A673 (cell line): ENCODE measurements at regions not wholly inside any gene's neighbourhood (a gene's known extent, or its start where the extent isn't known, plus 50 kb on each side); places are given as distances from the start of the nearest gene placed in this dataset.
"Not testable (repeated sequence)": the region's sequence is repeated elsewhere in the genome, so short reads cannot be mapped to it uniquely, and the experiment has no call there.

Experiments used
- BruUV-seq: library from RNA; stranded (reverse); fragments of 400-500 nt; replicated peaks from 2 replicates; lab custom pipeline; 2021; lab: Mats Ljungman, UMichigan
- CTCF ChIA-PET: fragments of 300-600 bp; sonication (Branson Sonifier 250); formaldehyde crosslinking; loops from one replicate; lab custom pipeline; 2022; ENCODE audit warnings: antibody characterized with exemption; lab: Charles Lee
- POLR2A ChIA-PET: fragments of 300-600 bp; sonication (Branson Sonifier 250); formaldehyde crosslinking; loops from one replicate; lab custom pipeline; 2022; ENCODE audit warnings: antibody characterized with exemption; ENCODE audit not compliant: low non-redundant PET; lab: Charles Lee
- DNase-seq: peaks from one replicate; pipeline ENCODE4 v3.0.0-alpha.2; 2015; ENCODE audit warnings: low spot score
- H3K27ac ChIP-seq: fragments of 200-600 bp; sonication (generic); 2 replicates; pipeline ENCODE4 v1.5.1; 2016; ENCODE audit warnings: mixed run types, low read depth, mild to moderate bottlenecking, mixed read lengths, antibody characterized with exemption, low read length; ENCODE audit not compliant: poor library complexity, severe bottlenecking
- H3K27me3 ChIP-seq: fragments of 200-600 bp; sonication (generic); replicated peaks from 2 replicates; pipeline ENCODE4 v1.6.1; 2017; ENCODE audit warnings: mixed run types, low read depth, mild to moderate bottlenecking, mixed read lengths, antibody characterized with exemption, low read length; ENCODE audit not compliant: insufficient read depth, poor library complexity
- H3K36me3 ChIP-seq: fragments of 200-600 bp; sonication (generic); 2 replicates; pipeline ENCODE4 v1.6.1; 2016; ENCODE audit warnings: mixed run types, mild to moderate bottlenecking, mixed read lengths, antibody characterized with exemption, low read length; ENCODE audit not compliant: insufficient read depth, poor library complexity, severe bottlenecking
- H3K4me1 ChIP-seq: fragments of 200-600 bp; sonication (generic); 2 replicates; pipeline ENCODE4 v1.6.1; 2017; ENCODE audit warnings: mixed run types, mild to moderate bottlenecking, mixed read lengths, antibody characterized with exemption, low read length; ENCODE audit not compliant: insufficient read depth, poor library complexity, severe bottlenecking
- H3K4me3 ChIP-seq: fragments of 200-600 bp; sonication (generic); 2 replicates; pipeline ENCODE4 v1.5.1; 2016; ENCODE audit warnings: low read depth, mixed run types, mild to moderate bottlenecking, mixed read lengths, low read length; ENCODE audit not compliant: poor library complexity, severe bottlenecking
- H3K9me3 ChIP-seq: fragments of 200-600 bp; sonication (generic); 2 replicates; pipeline ENCODE4 v1.6.1; 2016; ENCODE audit warnings: mixed run types, low read depth, mild to moderate bottlenecking, mixed read lengths, antibody characterized with exemption, low read length; ENCODE audit not compliant: poor library complexity, severe bottlenecking
- EZH2 ChIP-seq: fragments of 200-600 bp; sonication (generic); IDR thresholded peaks from 2 replicates; pipeline ENCODE4 v1.6.1; 2017; ENCODE audit warnings: borderline replicate concordance, low read depth, mild to moderate bottlenecking, mixed read lengths, antibody characterized with exemption, low read length; ENCODE audit not compliant: poor library complexity, severe bottlenecking
- intact Hi-C: fragments of 100-400 bp; cut with micrococcal nuclease; formaldehyde crosslinking; loops from one replicate; pipeline ENCODE4 v1.10.0; 2022; ENCODE audit not compliant: unreplicated experiment
- TF ChIP-seq, protein P1 (sequence below): fragments of 300-800, 200-600 bp; sonication (generic); conservative IDR thresholded peaks from 2 replicates; pipeline ENCODE4 v1.5.1; 2017; ENCODE audit warnings: low read depth, mild to moderate bottlenecking, antibody characterized with exemption, low read length, moderate library complexity, mixed read lengths

DNA sequence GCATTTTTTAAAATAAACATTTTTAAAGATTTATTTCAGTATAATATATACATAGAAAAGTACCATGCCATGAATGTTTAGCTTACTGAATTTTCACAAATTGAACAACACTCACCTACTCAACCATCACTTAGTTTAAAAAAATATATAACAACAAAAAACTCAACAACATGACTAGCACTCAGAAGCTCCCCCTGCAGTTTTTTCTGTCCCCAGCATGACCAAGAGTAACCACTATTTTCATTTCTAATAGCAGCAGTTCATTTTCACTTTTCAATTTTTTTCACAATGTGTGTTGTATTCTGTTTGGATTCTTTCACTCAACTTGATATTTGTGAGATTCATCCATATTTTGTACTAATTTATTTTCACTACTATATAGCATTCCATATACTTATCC lies 162.3 kb upstream of the POGK start:
- no TSS peak for BruUV-seq
- Histone ChIP-seq H3K27me3 (no peaks in the 10 kb centered on the region), H3K4me1 (no peaks in the 10 kb centered on the region), H3K9me3 (no peaks in the 10 kb centered on the region), H3K4me3 (no peak overlapping the region), H3K27ac (no peak overlapping the region), H3K36me3 (no peaks in the 10 kb centered on the region)
- DNase-seq: no peak
- ChIA-PET POLR2A (no interaction called here), CTCF (no interaction called here)
- intact Hi-C loops: no loop called here
- no peak for TF ChIP-seq EZH2
- TF ChIP-seq, protein P1, sequence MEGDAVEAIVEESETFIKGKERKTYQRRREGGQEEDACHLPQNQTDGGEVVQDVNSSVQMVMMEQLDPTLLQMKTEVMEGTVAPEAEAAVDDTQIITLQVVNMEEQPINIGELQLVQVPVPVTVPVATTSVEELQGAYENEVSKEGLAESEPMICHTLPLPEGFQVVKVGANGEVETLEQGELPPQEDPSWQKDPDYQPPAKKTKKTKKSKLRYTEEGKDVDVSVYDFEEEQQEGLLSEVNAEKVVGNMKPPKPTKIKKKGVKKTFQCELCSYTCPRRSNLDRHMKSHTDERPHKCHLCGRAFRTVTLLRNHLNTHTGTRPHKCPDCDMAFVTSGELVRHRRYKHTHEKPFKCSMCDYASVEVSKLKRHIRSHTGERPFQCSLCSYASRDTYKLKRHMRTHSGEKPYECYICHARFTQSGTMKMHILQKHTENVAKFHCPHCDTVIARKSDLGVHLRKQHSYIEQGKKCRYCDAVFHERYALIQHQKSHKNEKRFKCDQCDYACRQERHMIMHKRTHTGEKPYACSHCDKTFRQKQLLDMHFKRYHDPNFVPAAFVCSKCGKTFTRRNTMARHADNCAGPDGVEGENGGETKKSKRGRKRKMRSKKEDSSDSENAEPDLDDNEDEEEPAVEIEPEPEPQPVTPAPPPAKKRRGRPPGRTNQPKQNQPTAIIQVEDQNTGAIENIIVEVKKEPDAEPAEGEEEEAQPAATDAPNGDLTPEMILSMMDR: no peak

DNA sequence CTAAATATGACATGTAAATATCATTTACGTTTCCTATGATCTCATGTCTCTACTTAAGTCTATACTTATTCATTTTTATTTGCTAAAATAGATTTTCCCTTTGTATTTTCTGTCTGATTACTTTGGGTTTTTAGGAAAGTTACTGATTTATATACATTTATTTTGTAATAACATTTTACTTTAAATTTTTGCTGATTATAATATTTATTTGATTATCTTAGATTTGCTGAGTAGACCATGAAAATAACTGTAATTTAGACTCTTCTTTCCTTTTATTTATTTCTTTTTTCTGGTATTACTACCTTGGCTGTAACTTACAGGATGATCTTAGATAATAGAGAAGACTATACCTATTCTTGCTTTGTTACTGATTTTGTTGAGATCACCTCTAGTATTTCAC lies 159.9 kb upstream of the POGK start:
- Histone ChIP-seq H3K36me3 (no peaks in the 10 kb centered on the region), H3K27ac (no peak overlapping the region), H3K4me3 (no peak overlapping the region), H3K4me1 (no peaks in the 10 kb centered on the region), H3K9me3 (no peaks in the 10 kb centered on the region), H3K27me3 (no peaks in the 10 kb centered on the region)
- intact Hi-C loops: no loop called here
- ChIA-PET POLR2A (no interaction called here), CTCF (no interaction called here)
- BruUV-seq: no TSS peak
- DNase-seq: no peak
- no peak for TF ChIP-seq EZH2
- TF ChIP-seq, protein P1: no peak

DNA sequence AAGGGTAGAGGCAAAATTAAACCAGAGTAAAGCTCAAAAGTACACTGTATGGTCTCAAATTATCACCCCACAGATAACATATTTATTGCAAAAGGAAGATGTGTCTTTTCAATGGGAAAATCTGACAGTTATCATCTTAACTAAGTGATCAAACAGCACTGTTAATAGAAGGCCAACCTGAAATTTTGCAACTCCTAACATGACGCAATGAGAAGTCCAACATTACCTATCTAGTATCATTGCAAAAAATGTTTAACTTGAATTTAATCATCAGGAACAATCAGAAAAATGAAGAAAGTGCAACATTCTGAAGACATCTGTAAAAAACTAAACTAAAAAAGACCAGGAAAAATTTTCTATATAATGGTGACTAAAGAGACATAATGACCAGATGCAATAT lies 156.7 kb upstream of the POGK start:
- no peak overlapping the region for H3K4me3 ChIP-seq
- H3K4me1 ChIP-seq: no peaks in the 10 kb centered on the region
- TF ChIP-seq, protein P1: no peak
- no peak for TF ChIP-seq EZH2
- ChIA-PET POLR2A (no interaction called here), CTCF (no interaction called here)
- no TSS peak for BruUV-seq
- H3K27ac ChIP-seq: no peak overlapping the region
- H3K27me3 ChIP-seq: no peaks in the 10 kb centered on the region
- H3K9me3 ChIP-seq: no peaks in the 10 kb centered on the region
- no peaks in the 10 kb centered on the region for H3K36me3 ChIP-seq
- intact Hi-C loops: no loop called here
- no peak for DNase-seq

DNA sequence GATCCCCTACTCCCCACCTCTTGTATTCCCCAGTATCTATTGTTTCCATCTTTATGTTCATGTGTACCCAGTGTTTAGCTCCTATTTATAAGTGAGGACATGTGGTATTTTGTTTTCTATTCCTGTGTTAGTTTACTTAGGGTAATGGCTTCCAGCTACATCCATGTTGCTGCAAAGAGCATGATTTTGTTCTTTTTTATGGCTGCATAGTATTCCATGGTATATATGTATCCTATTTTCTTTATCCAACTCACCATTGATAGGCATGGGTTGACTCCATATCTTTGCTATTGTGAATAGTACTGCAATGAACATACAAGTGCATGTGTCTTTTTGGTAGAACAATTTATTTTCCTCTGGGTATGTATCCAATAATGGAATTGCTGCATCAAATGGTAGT lies 154.6 kb upstream of the POGK start:
- BruUV-seq, POLR2A ChIA-PET, H3K9me3 ChIP-seq, H3K27ac ChIP-seq, H3K4me1 ChIP-seq, H3K27me3 ChIP-seq, CTCF ChIA-PET, H3K36me3 ChIP-seq, H3K4me3 ChIP-seq, DNase-seq, intact Hi-C loops: not testable (repeated sequence)
